Nucleus accumbens (tissue), 56 donors: ENCODE measurements at regions not wholly inside any gene's neighbourhood (a gene's known extent, or its start where the extent isn't known, plus 50 kb on each side); places are given as distances from the start of the nearest gene placed in this dataset.

Experiments
- DNase-seq, 56 donors: peaks; one replicate each; lab custom pipeline; 2025; lab: John Stamatoyannopoulos, UW

DNA sequence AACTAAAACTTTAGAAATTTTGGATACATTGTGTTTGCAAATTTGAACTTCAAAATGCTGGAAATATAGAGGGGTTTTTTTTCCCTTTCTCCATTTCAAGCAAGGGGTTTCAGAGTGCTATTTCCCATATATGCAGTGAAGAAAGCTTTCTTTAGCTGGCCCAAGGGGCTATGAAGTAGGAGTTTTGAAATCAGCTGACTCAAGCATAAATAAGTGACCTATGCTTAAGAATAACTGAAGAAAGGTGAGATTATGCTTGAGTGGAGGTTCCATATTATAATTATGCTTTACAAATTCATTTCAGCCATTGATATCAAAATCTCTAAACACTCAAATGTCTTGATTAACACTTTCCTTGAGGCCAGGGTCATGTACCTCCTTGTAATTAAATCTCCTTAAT lies 51.0 kb upstream of the RBBP8 start:
- no peak for DNase-seq

DNA sequence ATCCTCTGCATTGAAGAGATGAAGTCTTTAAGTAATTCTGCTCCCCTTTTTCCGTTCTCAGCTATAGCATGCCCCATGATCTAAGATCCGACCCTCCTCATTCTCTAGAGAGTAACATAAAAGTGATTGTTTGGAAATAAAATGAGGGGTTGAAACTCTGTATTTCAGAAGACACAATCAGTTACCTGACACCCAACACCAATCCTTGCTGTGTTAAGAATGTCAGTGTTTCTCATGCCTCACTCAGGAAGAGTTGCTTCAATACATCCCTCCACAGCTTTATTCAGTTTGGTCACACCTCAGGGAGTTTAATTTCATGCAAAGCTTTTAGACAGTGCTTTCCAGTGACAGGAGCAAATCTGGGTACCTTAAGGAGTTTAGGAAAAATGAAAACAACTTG lies 49.9 kb upstream of the RBBP8 start:
- DNase-seq, result no peak
